ENCODE measurements at regions not wholly inside any gene's neighbourhood (a gene's known extent, or its start where the extent isn't known, plus 50 kb on each side); places are given as distances from the start of the nearest gene placed in this dataset.

- no peak overlapping the region for H3K9ac ChIP-seq (ENCODE audit: low read length)
- no peaks in the 10 kb centered on the region for H3K4me1 ChIP-seq (ENCODE audit: control insufficient read depth, insufficient read depth, low read length)
- H3K4me3 ChIP-seq (ENCODE audit: low read length), result no peak overlapping the region
- no peaks in the 10 kb centered on the region for H3K36me3 ChIP-seq (ENCODE audit: control insufficient read depth, insufficient read depth, low read length)
- no peaks in the 10 kb centered on the region for H3K27me3 ChIP-seq (ENCODE audit: control insufficient read depth, insufficient read depth, low read length)
- H3K27ac ChIP-seq (ENCODE audit: low read depth, low read length), result no peak overlapping the region
Observed at GRCh38 chr10:117860135-117860534, 186.6 kb downstream of the RAB11FIP2 start.

- Histone ChIP-seq H3K4me3 (ENCODE audit: low read length) (no peak overlapping the region), H3K36me3 (ENCODE audit: control insufficient read depth, insufficient read depth, low read length) (no peaks in the 10 kb centered on the region), H3K9ac (ENCODE audit: low read length) (no peak overlapping the region), H3K27ac (ENCODE audit: low read depth, low read length) (no peak overlapping the region), H3K27me3 (ENCODE audit: control insufficient read depth, insufficient read depth, low read length) (no peaks in the 10 kb centered on the region), H3K4me1 (ENCODE audit: control insufficient read depth, insufficient read depth, low read length) (no peaks in the 10 kb centered on the region)
Observed at GRCh38 chr10:117860823-117861222, 185.9 kb downstream of the RAB11FIP2 start.

- no peak overlapping the region for H3K27ac ChIP-seq (ENCODE audit: low read depth, low read length)
- no peaks in the 10 kb centered on the region for H3K27me3 ChIP-seq (ENCODE audit: control insufficient read depth, insufficient read depth, low read length)
- no peaks in the 10 kb centered on the region for H3K4me1 ChIP-seq (ENCODE audit: control insufficient read depth, insufficient read depth, low read length)
- H3K4me3 ChIP-seq (ENCODE audit: low read length), result no peak overlapping the region
- H3K36me3 ChIP-seq (ENCODE audit: control insufficient read depth, insufficient read depth, low read length), result no peaks in the 10 kb centered on the region
- no peak overlapping the region for H3K9ac ChIP-seq (ENCODE audit: low read length)
Observed at GRCh38 chr10:117861329-117861728, 185.4 kb downstream of the RAB11FIP2 start.

GRCh38 chr10:117863771-117864170 is 183.0 kb downstream of the RAB11FIP2 start:
- Histone ChIP-seq H3K27ac (ENCODE audit: low read depth, low read length) (no peak overlapping the region), H3K27me3 (ENCODE audit: control insufficient read depth, insufficient read depth, low read length) (no peaks in the 10 kb centered on the region), H3K4me3 (ENCODE audit: low read length) (no peak overlapping the region), H3K9ac (ENCODE audit: low read length) (no peak overlapping the region), H3K4me1 (ENCODE audit: control insufficient read depth, insufficient read depth, low read length) (no peaks in the 10 kb centered on the region), H3K36me3 (ENCODE audit: control insufficient read depth, insufficient read depth, low read length) (no peaks in the 10 kb centered on the region)

GRCh38 chr10:117865945-117866344 is 180.8 kb downstream of the RAB11FIP2 start:
- H3K9ac ChIP-seq (ENCODE audit: low read length), result no peak overlapping the region
- no peak overlapping the region for H3K27ac ChIP-seq (ENCODE audit: low read depth, low read length)
- H3K4me1 ChIP-seq (ENCODE audit: control insufficient read depth, insufficient read depth, low read length), result no peaks in the 10 kb centered on the region
- no peak overlapping the region for H3K4me3 ChIP-seq (ENCODE audit: low read length)
- no peaks in the 10 kb centered on the region for H3K27me3 ChIP-seq (ENCODE audit: control insufficient read depth, insufficient read depth, low read length)
- no peaks in the 10 kb centered on the region for H3K36me3 ChIP-seq (ENCODE audit: control insufficient read depth, insufficient read depth, low read length)

- Histone ChIP-seq H3K9ac (ENCODE audit: low read length) (no peak overlapping the region), H3K27me3 (ENCODE audit: control insufficient read depth, insufficient read depth, low read length) (no peaks in the 10 kb centered on the region), H3K36me3 (ENCODE audit: control insufficient read depth, insufficient read depth, low read length) (no peaks in the 10 kb centered on the region), H3K27ac (ENCODE audit: low read depth, low read length) (no peak overlapping the region), H3K4me3 (ENCODE audit: low read length) (no peak overlapping the region), H3K4me1 (ENCODE audit: control insufficient read depth, insufficient read depth, low read length) (no peaks in the 10 kb centered on the region)
Observed at GRCh38 chr10:117868151-117868550, 178.6 kb downstream of the RAB11FIP2 start.

GRCh38 chr10:117875793-117876192 is 170.9 kb downstream of the RAB11FIP2 start:
- H3K27me3 ChIP-seq (ENCODE audit: control insufficient read depth, insufficient read depth, low read length), result no peaks in the 10 kb centered on the region
- no peak overlapping the region for H3K4me3 ChIP-seq (ENCODE audit: low read length)
- H3K36me3 ChIP-seq (ENCODE audit: control insufficient read depth, insufficient read depth, low read length), result no peaks in the 10 kb centered on the region
- no peaks in the 10 kb centered on the region for H3K4me1 ChIP-seq (ENCODE audit: control insufficient read depth, insufficient read depth, low read length)
- H3K9ac ChIP-seq (ENCODE audit: low read length), result no peak overlapping the region
- no peak overlapping the region for H3K27ac ChIP-seq (ENCODE audit: low read depth, low read length)

- no peaks in the 10 kb centered on the region for H3K36me3 ChIP-seq (ENCODE audit: control insufficient read depth, insufficient read depth, low read length)
- no peak overlapping the region for H3K4me3 ChIP-seq (ENCODE audit: low read length)
- H3K27ac ChIP-seq (ENCODE audit: low read depth, low read length), result no peak overlapping the region
- H3K4me1 ChIP-seq (ENCODE audit: control insufficient read depth, insufficient read depth, low read length), result no peaks in the 10 kb centered on the region
- no peak overlapping the region for H3K9ac ChIP-seq (ENCODE audit: low read length)
- no peaks in the 10 kb centered on the region for H3K27me3 ChIP-seq (ENCODE audit: control insufficient read depth, insufficient read depth, low read length)
Observed at GRCh38 chr10:117876210-117876609, 170.5 kb downstream of the RAB11FIP2 start.

- H3K9ac ChIP-seq (ENCODE audit: low read length), result no peak overlapping the region
- H3K4me1 ChIP-seq (ENCODE audit: control insufficient read depth, insufficient read depth, low read length), result no peaks in the 10 kb centered on the region
- no peak overlapping the region for H3K27ac ChIP-seq (ENCODE audit: low read depth, low read length)
- no peaks in the 10 kb centered on the region for H3K36me3 ChIP-seq (ENCODE audit: control insufficient read depth, insufficient read depth, low read length)
- no peaks in the 10 kb centered on the region for H3K27me3 ChIP-seq (ENCODE audit: control insufficient read depth, insufficient read depth, low read length)
- H3K4me3 ChIP-seq (ENCODE audit: low read length), result no peak overlapping the region
Observed at GRCh38 chr10:117878626-117879025, 168.1 kb downstream of the RAB11FIP2 start.

- Histone ChIP-seq H3K4me3 (ENCODE audit: low read length) (no peak overlapping the region), H3K27ac (ENCODE audit: low read depth, low read length) (no peak overlapping the region), H3K4me1 (ENCODE audit: control insufficient read depth, insufficient read depth, low read length) (no peaks in the 10 kb centered on the region), H3K9ac (ENCODE audit: low read length) (no peak overlapping the region), H3K27me3 (ENCODE audit: control insufficient read depth, insufficient read depth, low read length) (no peaks in the 10 kb centered on the region), H3K36me3 (ENCODE audit: control insufficient read depth, insufficient read depth, low read length) (no peaks in the 10 kb centered on the region)
Observed at GRCh38 chr10:117884093-117884492, 162.6 kb downstream of the RAB11FIP2 start.

GRCh38 chr10:117884592-117884991 is 162.1 kb downstream of the RAB11FIP2 start:
- no peaks in the 10 kb centered on the region for H3K4me1 ChIP-seq (ENCODE audit: control insufficient read depth, insufficient read depth, low read length)
- no peak overlapping the region for H3K27ac ChIP-seq (ENCODE audit: low read depth, low read length)
- no peak overlapping the region for H3K9ac ChIP-seq (ENCODE audit: low read length)
- H3K27me3 ChIP-seq (ENCODE audit: control insufficient read depth, insufficient read depth, low read length), result no peaks in the 10 kb centered on the region
- no peak overlapping the region for H3K4me3 ChIP-seq (ENCODE audit: low read length)
- no peaks in the 10 kb centered on the region for H3K36me3 ChIP-seq (ENCODE audit: control insufficient read depth, insufficient read depth, low read length)

- no peak overlapping the region for H3K27ac ChIP-seq (ENCODE audit: low read depth, low read length)
- H3K36me3 ChIP-seq (ENCODE audit: control insufficient read depth, insufficient read depth, low read length), result no peaks in the 10 kb centered on the region
- no peaks in the 10 kb centered on the region for H3K4me1 ChIP-seq (ENCODE audit: control insufficient read depth, insufficient read depth, low read length)
- no peak overlapping the region for H3K9ac ChIP-seq (ENCODE audit: low read length)
- H3K4me3 ChIP-seq (ENCODE audit: low read length), result no peak overlapping the region
- no peaks in the 10 kb centered on the region for H3K27me3 ChIP-seq (ENCODE audit: control insufficient read depth, insufficient read depth, low read length)
Observed at GRCh38 chr10:117885206-117885829, 161.4 kb downstream of the RAB11FIP2 start.

GRCh38 chr10:117886766-117887165 is 160.0 kb downstream of the RAB11FIP2 start:
- Histone ChIP-seq H3K27ac (ENCODE audit: low read depth, low read length) (no peak overlapping the region), H3K27me3 (ENCODE audit: control insufficient read depth, insufficient read depth, low read length) (no peaks in the 10 kb centered on the region), H3K36me3 (ENCODE audit: control insufficient read depth, insufficient read depth, low read length) (no peaks in the 10 kb centered on the region), H3K4me1 (ENCODE audit: control insufficient read depth, insufficient read depth, low read length) (no peaks in the 10 kb centered on the region), H3K4me3 (ENCODE audit: low read length) (no peak overlapping the region), H3K9ac (ENCODE audit: low read length) (no peak overlapping the region)
